Colonic mucosa (tissue), 4 donors: ENCODE measurements at regions not wholly inside any gene's neighbourhood (a gene's known extent, or its start where the extent isn't known, plus 50 kb on each side); places are given as distances from the start of the nearest gene placed in this dataset.

ENCODE experiments used
- DNase-seq: peaks from one replicate; pipeline ENCODE4 v3.0.0-alpha.2; 2020
- H3K27ac ChIP-seq: fragments of 200-600 bp; one replicate; pipeline ENCODE4 v1.8.0; 2021
- H3K27me3 ChIP-seq: fragments of 200-600 bp; one replicate; pipeline ENCODE4 v1.8.0; 2021
- H3K36me3 ChIP-seq: fragments of 200-600 bp; one replicate; pipeline ENCODE4 v1.8.0; 2021
- H3K4me1 ChIP-seq: fragments of 200-600 bp; one replicate; pipeline ENCODE4 v1.8.0; 2021; ENCODE audit warnings: mild to moderate bottlenecking
- H3K4me3 ChIP-seq: fragments of 200-600 bp; one replicate; pipeline ENCODE4 v1.8.0; 2021
- H3K9ac ChIP-seq, 2 donors: one replicate each; pipeline ENCODE4 v1.7.0; 2013; ENCODE audit warnings: control low read depth in 2 of 2, low read depth in 2 of 2, low read length in 2 of 2
- H3K9me3 ChIP-seq: fragments of 200-600 bp; one replicate; pipeline ENCODE4 v1.8.0; 2021
- CTCF ChIP-seq: fragments of 200-600 bp; IDR thresholded peaks from one replicate; pipeline ENCODE4 v1.8.0; 2022; ENCODE audit warnings: antibody characterized with exemption, mild to moderate bottlenecking
- intact Hi-C: fragments of 100-400 bp; cut with DNase I; formaldehyde crosslinking; loops from one replicate; pipeline ENCODE4 v1.14.1; 2022
- donor health status: healthy.
- donor health status: DM: no; HTN: no; CAD: no.
- donor health status: DM: no; HTN: no; CAD: no.

- Histone ChIP-seq H3K4me3 (no peak overlapping the region), H3K4me1 (no peaks in the 10 kb centered on the region), H3K36me3 (no peaks in the 10 kb centered on the region), H3K27ac (no peak overlapping the region), H3K9ac (no peak overlapping the region), H3K9me3 (no peaks in the 10 kb centered on the region), H3K27me3 (no peaks in the 10 kb centered on the region)
- no peak for TF ChIP-seq CTCF
- intact Hi-C loops: no loop called here
- no peak for DNase-seq
Observed at GRCh38 chr4:57658188-57658587, 548.0 kb upstream of the IGFBP7 start.

- H3K27me3 ChIP-seq: no peaks in the 10 kb centered on the region
- no peaks in the 10 kb centered on the region for H3K4me1 ChIP-seq
- DNase-seq: no peak
- H3K9ac ChIP-seq: no peak overlapping the region
- no peak overlapping the region for H3K27ac ChIP-seq
- no peaks in the 10 kb centered on the region for H3K36me3 ChIP-seq
- intact Hi-C loops: no loop called here
- H3K4me3 ChIP-seq: no peak overlapping the region
- H3K9me3 ChIP-seq: no peaks in the 10 kb centered on the region
- no peak for TF ChIP-seq CTCF
Observed at GRCh38 chr4:57655342-57655741, 545.2 kb upstream of the IGFBP7 start.

GRCh38 chr4:57652779-57653178 lies 542.6 kb upstream of the IGFBP7 start:
- no peak for DNase-seq
- H3K36me3 ChIP-seq: no peaks in the 10 kb centered on the region
- H3K4me3 ChIP-seq: no peak overlapping the region
- no peaks in the 10 kb centered on the region for H3K9me3 ChIP-seq
- no peak for TF ChIP-seq CTCF
- intact Hi-C loops: no loop called here
- H3K27ac ChIP-seq: no peak overlapping the region
- no peaks in the 10 kb centered on the region for H3K4me1 ChIP-seq
- no peaks in the 10 kb centered on the region for H3K27me3 ChIP-seq
- H3K9ac ChIP-seq: no peak overlapping the region

- no peaks in the 10 kb centered on the region for H3K9me3 ChIP-seq
- no peak overlapping the region for H3K9ac ChIP-seq
- intact Hi-C loops: no loop called here
- DNase-seq: peak; percentile 25
- peaks cover 8% of the 10 kb centered on the region for H3K4me1 ChIP-seq
- H3K36me3 ChIP-seq: no peaks in the 10 kb centered on the region
- H3K27ac ChIP-seq: no peak overlapping the region
- H3K4me3 ChIP-seq: no peak overlapping the region
- TF ChIP-seq CTCF: no peak
- no peaks in the 10 kb centered on the region for H3K27me3 ChIP-seq
Observed at GRCh38 chr4:57640391-57641100, 530.4 kb upstream of the IGFBP7 start.

GRCh38 chr4:57639561-57640382 lies 529.6 kb upstream of the IGFBP7 start:
- DNase-seq: peak; percentile 27
- no peaks in the 10 kb centered on the region for H3K27me3 ChIP-seq
- no peaks in the 10 kb centered on the region for H3K36me3 ChIP-seq
- H3K9ac ChIP-seq: no peak overlapping the region
- no peak overlapping the region for H3K4me3 ChIP-seq
- H3K9me3 ChIP-seq: no peaks in the 10 kb centered on the region
- H3K4me1 ChIP-seq: peaks cover 8% of the 10 kb centered on the region
- no peak for TF ChIP-seq CTCF
- no peak overlapping the region for H3K27ac ChIP-seq
- intact Hi-C loops: no loop called here
